ENCODE measurements at regions not wholly inside any gene's neighbourhood (a gene's known extent, or its start where the extent isn't known, plus 50 kb on each side); places are given as distances from the start of the nearest gene placed in this dataset.
"Not testable (repeated sequence)": the region's sequence is repeated elsewhere in the genome, so short reads cannot be mapped to it uniquely, and the experiment has no call there.

DNA sequence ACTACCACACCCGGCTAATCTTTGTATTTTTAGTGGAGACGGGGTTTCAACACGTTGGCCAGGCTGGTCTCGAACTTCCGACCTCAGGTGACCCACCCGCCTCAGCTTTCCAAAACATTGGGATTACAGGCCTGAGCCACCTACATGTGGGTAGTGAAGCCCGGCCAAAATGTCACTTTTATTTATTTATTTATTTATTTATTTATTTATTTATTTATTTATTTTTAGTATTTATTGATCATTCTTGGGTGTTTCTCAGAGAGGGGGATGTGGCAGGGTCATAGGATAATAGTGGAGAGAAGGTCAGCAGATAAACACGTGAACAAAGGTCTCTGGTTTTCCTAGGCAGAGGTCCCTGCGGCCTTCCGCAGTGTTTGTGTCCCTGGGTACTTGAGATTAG is 162.8 kb upstream of the MEX3C start:
- H3K4ac ChIP-seq (replicated peaks; ENCODE audit: insufficient read length, low read depth, low read length); H4K8ac ChIP-seq (ENCODE audit: extremely low read depth, insufficient read depth, low read length); H2BK12ac ChIP-seq (ENCODE audit: low read depth, low read length); H4K91ac ChIP-seq (replicated peaks; ENCODE audit: insufficient read length, low read length); H2BK15ac ChIP-seq (ENCODE audit: low read length); H3K23ac ChIP-seq (ENCODE audit: insufficient read length); H2BK5ac ChIP-seq (ENCODE audit: low read depth, low read length); H3K14ac ChIP-seq (ENCODE audit: insufficient read length); H3K4me1 ChIP-seq (replicated peaks in 1 of 4; ENCODE audit: control insufficient read depth in 3 of 4, insufficient read depth in 4 of 4, low read length in 3 of 4); H3K9me3 ChIP-seq (ENCODE audit: insufficient read depth in 2 of 2, low read depth in 1 of 2, low read length in 1 of 2); H2AFZ ChIP-seq (ENCODE audit: low read length); H3K23me2 ChIP-seq (ENCODE audit: low read depth, low read length); H3K4me2 ChIP-seq (ENCODE audit: insufficient read depth in 1 of 2, low read depth in 2 of 2, low read length in 2 of 2); H2BK120ac ChIP-seq (replicated peaks; ENCODE audit: low read depth, low read length); H3K79me2 ChIP-seq (ENCODE audit: control insufficient read depth in 1 of 2, insufficient read depth in 2 of 2, low read length in 2 of 2); H3K4me3 ChIP-seq (ENCODE audit: extremely low read depth in 1 of 4, insufficient read depth in 2 of 4, low read depth in 3 of 4, low read length in 4 of 4); H3K27ac ChIP-seq (ENCODE audit: low read depth, low read length); POLR2A ChIA-PET (ENCODE audit: partially characterized antibody); H3K27me3 ChIP-seq (replicated peaks in 1 of 4; ENCODE audit: control insufficient read depth in 3 of 4, extremely low read depth in 1 of 4, insufficient read depth in 3 of 4, low read length in 3 of 4); H2AK5ac ChIP-seq (ENCODE audit: low read depth, low read length); FAIRE-seq; H3K79me1 ChIP-seq (ENCODE audit: low read depth, low read length); H3K9ac ChIP-seq (replicated peaks in 1 of 4; ENCODE audit: extremely low read depth in 1 of 4, low read depth in 3 of 4, low read length in 3 of 4); H3K18ac ChIP-seq (ENCODE audit: extremely low read depth, low read length); H3K36me3 ChIP-seq (ENCODE audit: control insufficient read depth in 2 of 4, insufficient read depth in 4 of 4, low read length in 3 of 4); H4K5ac ChIP-seq (ENCODE audit: insufficient read length, low read depth, low read length); DNase-seq (ENCODE audit: low read depth in 1 of 2, low spot score in 2 of 2); H2BK20ac ChIP-seq (ENCODE audit: low read length); H4K20me1 ChIP-seq (replicated peaks in 1 of 2; ENCODE audit: control insufficient read depth in 1 of 2, insufficient read depth in 2 of 2, low read length in 2 of 2); H3K56ac ChIP-seq (replicated peaks; ENCODE audit: insufficient read length, low read depth, low read length): not testable (repeated sequence)
- 94% methylated on average over 7 of the region's 10 CpGs; no CpG with 5 or more reads in 1 of the 2 experiments for WGBS, 2 experiments (ENCODE audit: extremely low coverage in 1 of 2, insufficient coverage in 1 of 2, insufficient read length in 1 of 2, insufficient replicate concordance in 2 of 2, low coverage in 1 of 2, low lambda C conversion rate in 2 of 2, missing lambda C conversion rate in 1 of 2)
- CTCF ChIA-PET (ENCODE audit: partially characterized antibody): interaction anchor here (0.7 kb wide), 1 partner anchor 128 kb away, joined by 3 read pairs; no protein-coding TSS in a partner anchor
